Hematopoietic multipotent progenitor cell treated with erythropoietin and hydrocortisone succinate and interleukin-3 and kit ligand, for 4 days (in vitro differentiated cells): ENCODE measurements at regions not wholly inside any gene's neighbourhood (a gene's known extent, or its start where the extent isn't known, plus 50 kb on each side); places are given as distances from the start of the nearest gene placed in this dataset.
"Not testable (repeated sequence)": the region's sequence is repeated elsewhere in the genome, so short reads cannot be mapped to it uniquely, and the experiment has no call there.

Source experiments
- DNase-seq: peaks from one replicate; pipeline ENCODE4 v3.0.0-alpha.2; 2015

- peak; percentile 96 for DNase-seq
Measured at GRCh38 chr3:190983875-190984274, 121.4 kb upstream of the GMNC start.

GRCh38 chr3:190973771-190974170, 111.3 kb upstream of the GMNC start:
- no peak for DNase-seq

DNA sequence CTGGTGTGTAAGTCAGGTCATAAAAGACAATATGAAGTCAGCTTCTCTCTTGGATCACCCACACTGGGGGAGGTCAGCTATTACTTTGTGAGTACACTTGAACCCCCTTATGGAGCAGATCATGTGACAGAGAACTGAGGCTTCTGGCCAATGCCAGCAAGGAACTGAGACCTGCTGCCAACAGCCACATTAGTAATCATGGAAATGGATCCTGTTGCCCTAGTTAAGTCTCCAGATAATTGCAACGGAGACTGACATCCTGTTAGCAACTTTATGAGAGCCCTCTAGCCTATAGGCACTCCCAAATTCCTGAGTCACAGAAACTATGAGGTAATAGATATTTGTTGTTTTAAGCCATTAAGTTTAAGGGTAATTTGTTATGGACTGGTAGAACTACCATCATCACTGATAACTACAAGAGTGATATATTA, 110.4 kb upstream of the GMNC start:
- DNase-seq = no peak

DNA sequence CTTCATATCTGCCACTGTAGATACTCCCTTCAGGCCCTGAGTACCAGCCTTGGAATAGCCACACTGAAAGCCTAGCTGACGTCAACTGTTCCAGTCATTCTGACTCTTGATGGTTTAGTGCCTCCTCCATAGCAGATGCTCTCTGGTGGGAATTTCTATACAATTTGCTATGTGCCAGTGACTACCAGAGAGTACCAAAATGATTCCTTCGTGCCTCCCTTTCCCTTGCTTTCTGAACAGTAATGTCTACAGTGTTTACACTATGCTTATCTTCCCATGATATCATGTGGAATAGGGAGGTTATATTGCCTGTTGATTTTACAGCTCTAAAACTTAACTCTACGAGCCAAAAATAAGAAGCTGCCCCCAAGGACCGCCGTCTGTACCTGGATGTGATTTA, 109.7 kb upstream of the GMNC start:
- DNase-seq = no peak

- DNase-seq = no peak
Measured at GRCh38 chr3:190970560-190970959, 108.1 kb upstream of the GMNC start.

DNA sequence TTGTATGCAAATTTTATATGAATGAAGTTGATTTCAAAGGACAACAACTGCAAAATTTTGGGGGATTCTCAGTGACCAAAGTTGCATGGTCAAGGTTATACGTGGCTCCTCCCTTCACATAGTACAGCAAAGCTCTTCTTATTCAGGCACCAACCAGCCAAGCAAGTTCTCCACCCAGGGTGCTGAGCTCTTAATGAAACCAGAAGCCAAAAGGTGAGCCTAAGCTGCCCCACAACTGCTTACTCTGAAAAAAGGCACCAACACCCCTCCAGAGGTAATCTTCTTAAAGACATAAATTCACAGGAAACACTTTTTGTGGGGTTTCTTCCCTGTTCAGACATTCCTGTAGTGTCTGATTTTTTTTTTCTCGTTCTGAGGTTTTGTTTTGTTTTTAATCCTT, 106.1 kb upstream of the GMNC start:
- DNase-seq = no peak

DNA sequence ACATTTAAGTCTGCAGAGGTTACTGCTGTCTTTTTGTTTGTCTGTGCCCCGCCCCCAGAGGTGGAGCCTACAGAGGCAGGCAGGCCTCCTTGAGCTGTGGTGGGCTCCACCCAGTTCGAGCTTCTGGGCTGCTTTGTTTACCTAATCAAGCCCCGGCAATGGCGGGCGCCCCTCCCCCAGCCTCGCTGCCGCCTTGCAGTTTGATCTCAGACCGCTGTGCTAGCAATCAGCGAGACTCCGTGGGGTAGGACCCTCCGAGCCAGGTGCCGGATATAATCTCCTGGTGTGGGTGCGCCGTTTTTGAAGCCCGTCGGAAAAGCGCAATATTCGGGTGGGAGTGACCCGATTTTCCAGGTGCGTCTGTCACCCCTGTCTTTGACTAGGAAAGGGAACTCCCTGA, 102.4 kb upstream of the GMNC start:
- not testable (repeated sequence) for DNase-seq

- DNase-seq = no peak
Measured at GRCh38 chr3:190959077-190959476, 96.6 kb upstream of the GMNC start.

GRCh38 chr3:190941694-190942260, 79.3 kb upstream of the GMNC start:
- DNase-seq = no peak

DNA sequence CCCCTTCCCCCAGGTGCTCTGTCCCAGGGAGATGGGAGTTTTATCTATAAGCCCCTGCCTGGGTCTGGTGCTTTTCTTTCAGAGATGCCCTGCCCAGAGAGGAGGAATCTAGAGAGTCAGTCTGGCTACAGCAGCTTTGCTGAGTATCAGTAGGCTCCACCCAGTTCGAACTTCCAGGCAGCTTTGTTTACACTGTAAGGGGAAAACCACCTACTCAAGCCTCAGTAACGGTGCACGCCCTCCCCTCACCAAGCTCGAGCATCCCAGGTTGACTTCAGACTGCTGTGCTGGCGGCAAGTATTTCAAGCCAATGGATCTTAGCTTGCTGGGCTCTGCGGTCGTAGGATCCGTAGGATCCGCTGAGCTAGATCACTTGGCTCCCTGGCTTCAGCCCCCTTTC, 72.1 kb upstream of the GMNC start:
- not testable (repeated sequence) for DNase-seq

- DNase-seq = no peak
Measured at GRCh38 chr3:190926619-190927018, 64.1 kb upstream of the GMNC start.

GRCh38 chr3:190912736-190913135, 50.2 kb upstream of the GMNC start:
- DNase-seq = no peak
